A673 (cell line): ENCODE measurements at regions not wholly inside any gene's neighbourhood (a gene's known extent, or its start where the extent isn't known, plus 50 kb on each side); places are given as distances from the start of the nearest gene placed in this dataset.

Experiments used
- CTCF ChIP-seq: fragments of 300-800, 200-600 bp; sonication (generic); conservative IDR thresholded peaks from 2 replicates; pipeline ENCODE4 v1.5.1; 2017; ENCODE audit warnings: low read depth, mild to moderate bottlenecking, antibody characterized with exemption, low read length, moderate library complexity, mixed read lengths
- EZH2 ChIP-seq: fragments of 200-600 bp; sonication (generic); IDR thresholded peaks from 2 replicates; pipeline ENCODE4 v1.6.1; 2017; ENCODE audit warnings: borderline replicate concordance, low read depth, mild to moderate bottlenecking, mixed read lengths, antibody characterized with exemption, low read length; ENCODE audit not compliant: poor library complexity, severe bottlenecking

- TF ChIP-seq CTCF (no peak), EZH2 (no peak)
Measured at GRCh38 chr3:30170681-30171438, 435.5 kb upstream of the TGFBR2 start.
